Mucosa of gallbladder (tissue), 1 donor: ENCODE measurements at regions not wholly inside any gene's neighbourhood (a gene's known extent, or its start where the extent isn't known, plus 50 kb on each side); places are given as distances from the start of the nearest gene placed in this dataset.
A peak's percentile ranks its signal among the peaks of the same experiment; 100 is the strongest.
"Not testable (repeated sequence)": the region's sequence is repeated elsewhere in the genome, so short reads cannot be mapped to it uniquely, and the experiment has no call there.

Source experiments
- DNase-seq: peaks from one replicate; pipeline ENCODE4 v3.0.0-alpha.2; 2020; ENCODE audit warnings: low spot score
- donor health status: DM: no; HTN: no; CAD: no.

- DNase-seq = no peak
Measured at GRCh38 chr3:197430934-197431333, 124.8 kb downstream of the BDH1 start.

GRCh38 chr3:197430502-197430901 lies 125.3 kb downstream of the BDH1 start:
- no peak for DNase-seq

- no peak for DNase-seq
Measured at GRCh38 chr3:197428952-197429351, 126.8 kb downstream of the BDH1 start.

- DNase-seq = peak; percentile 24
Measured at GRCh38 chr3:197428117-197428801, 127.5 kb downstream of the BDH1 start.

- DNase-seq = no peak
Measured at GRCh38 chr3:197427021-197427420, 128.6 kb upstream of the DLG1 start.

GRCh38 chr3:197426121-197426566 lies 127.7 kb upstream of the DLG1 start:
- DNase-seq = no peak

- no peak for DNase-seq
Measured at GRCh38 chr3:197425485-197426120, 127.2 kb upstream of the DLG1 start.

GRCh38 chr3:197424674-197425484 lies 126.5 kb upstream of the DLG1 start:
- no peak for DNase-seq

- DNase-seq = no peak
Measured at GRCh38 chr3:197424266-197424665, 125.9 kb upstream of the DLG1 start.

GRCh38 chr3:197423376-197423775 lies 125.0 kb upstream of the DLG1 start:
- no peak for DNase-seq

- DNase-seq = no peak
Measured at GRCh38 chr3:197422506-197422905, 124.1 kb upstream of the DLG1 start.

GRCh38 chr3:197421021-197421420 lies 122.6 kb upstream of the DLG1 start:
- no peak for DNase-seq

- no peak for DNase-seq
Measured at GRCh38 chr3:197420566-197420965, 122.2 kb upstream of the DLG1 start.

- DNase-seq = no peak
Measured at GRCh38 chr3:197420115-197420514, 121.7 kb upstream of the DLG1 start.

GRCh38 chr3:197419696-197420095 lies 121.3 kb upstream of the DLG1 start:
- DNase-seq = no peak

GRCh38 chr3:197417911-197418618 lies 119.7 kb upstream of the DLG1 start:
- no peak for DNase-seq

GRCh38 chr3:197417441-197417840 lies 119.0 kb upstream of the DLG1 start:
- no peak for DNase-seq

- DNase-seq = not testable (repeated sequence)
Measured at GRCh38 chr3:197411899-197412298, 113.5 kb upstream of the DLG1 start.

GRCh38 chr3:197410170-197410569 lies 111.8 kb upstream of the DLG1 start:
- DNase-seq = not testable (repeated sequence)

GRCh38 chr3:197408177-197408957 lies 110.0 kb upstream of the DLG1 start:
- no peak for DNase-seq

- no peak for DNase-seq
Measured at GRCh38 chr3:197407526-197407925, 109.1 kb upstream of the DLG1 start.
